WTC11 (cell line): ENCODE measurements at regions not wholly inside any gene's neighbourhood (a gene's known extent, or its start where the extent isn't known, plus 50 kb on each side); places are given as distances from the start of the nearest gene placed in this dataset.
"Not testable (repeated sequence)": the region's sequence is repeated elsewhere in the genome, so short reads cannot be mapped to it uniquely, and the experiment has no call there.

ENCODE experiments used
- ATF6 ChIP-seq: sonication (generic); formaldehyde crosslinking; IDR thresholded peaks from 2 replicates; pipeline ENCODE4 v1.8.1; 2023; ENCODE audit warnings: mild to moderate bottlenecking, missing genetic modification reagents
- CTCF ChIP-seq: fragments of 200-600 bp; IDR thresholded peaks from 2 replicates; pipeline ENCODE4 v1.8.0; 2022; ENCODE audit warnings: antibody characterized with exemption
- GRHL2 ChIP-seq: fragments of 250-450 bp; sonication (Bioruptor Pico); IDR thresholded peaks from 2 replicates; pipeline ENCODE4 v1.8.0; 2022; ENCODE audit warnings: mild to moderate bottlenecking, moderate library complexity; ENCODE audit not compliant: insufficient replicate concordance, severe bottlenecking
- NR2C2 ChIP-seq: sonication (generic); formaldehyde crosslinking; IDR thresholded peaks from 2 replicates; pipeline ENCODE4 v1.8.0; 2022; ENCODE audit warnings: mild to moderate bottlenecking, missing genetic modification reagents
- STAT6 ChIP-seq: sonication (generic); formaldehyde crosslinking; conservative IDR thresholded peaks from 2 replicates; pipeline ENCODE4 v1.8.1; 2023; ENCODE audit warnings: mild to moderate bottlenecking, low read depth, missing genetic modification reagents, moderate library complexity
- USF1 ChIP-seq: sonication (generic); formaldehyde crosslinking; IDR thresholded peaks from 2 replicates; pipeline ENCODE4 v1.8.0; 2022; ENCODE audit warnings: mild to moderate bottlenecking, missing genetic modification reagents
- ZNF263 ChIP-seq: sonication (generic); formaldehyde crosslinking; IDR thresholded peaks from 2 replicates; pipeline ENCODE4 v1.8.1; 2022; ENCODE audit warnings: low read depth, mild to moderate bottlenecking, moderate library complexity, missing genetic modification reagents
- ZNF423 ChIP-seq: fragments of 250-450 bp; sonication (Bioruptor Pico); IDR thresholded peaks from 2 replicates; pipeline ENCODE4 v2.1.2; 2022; ENCODE audit warnings: mild to moderate bottlenecking, moderate library complexity

- not testable (repeated sequence) for TF ChIP-seq ZNF423 (CRISPR knock-in tag); ZNF263; CTCF; NR2C2 (CRISPR knock-in tag); USF1 (CRISPR knock-in tag); STAT6 (CRISPR knock-in tag); GRHL2 (CRISPR knock-in tag); ATF6 (CRISPR knock-in tag)
Measured at GRCh38 chr9:24774199-24774598, 228.5 kb upstream of the IZUMO3 start.
